GM21737 (cell line): ENCODE measurements at regions not wholly inside any gene's neighbourhood (a gene's known extent, or its start where the extent isn't known, plus 50 kb on each side); places are given as distances from the start of the nearest gene placed in this dataset.

ENCODE experiments used
- ATAC-seq: cut with Tn5 transposase; IDR thresholded peaks from one replicate; pipeline ENCODE4 v1.9.1; 2021; ENCODE audit warnings: mild to moderate bottlenecking, moderate library complexity; ENCODE audit not compliant: unreplicated experiment

DNA sequence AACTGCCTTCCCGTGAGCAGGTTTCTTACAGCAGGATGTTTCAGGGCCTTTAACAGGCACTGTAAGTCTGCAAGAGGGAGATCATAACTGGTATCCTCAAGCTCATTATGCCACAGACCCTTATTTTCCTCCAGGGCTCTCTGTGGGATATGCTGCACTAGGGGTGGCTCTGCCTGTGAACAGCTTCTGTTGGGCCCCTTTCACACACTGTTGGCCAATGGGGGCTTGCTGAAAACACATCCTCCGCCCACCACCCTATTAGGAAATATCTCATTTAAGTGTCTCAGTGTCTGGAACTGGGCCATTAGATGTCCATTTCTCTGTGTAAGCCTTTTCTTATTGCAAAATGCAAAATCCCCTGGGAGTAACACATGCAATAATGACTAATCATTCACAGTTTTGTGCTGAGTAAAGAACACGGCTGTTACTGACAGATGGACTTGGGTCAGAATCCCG is 414.3 kb upstream of the HS6ST1 start:
- ATAC-seq, result no peak

DNA sequence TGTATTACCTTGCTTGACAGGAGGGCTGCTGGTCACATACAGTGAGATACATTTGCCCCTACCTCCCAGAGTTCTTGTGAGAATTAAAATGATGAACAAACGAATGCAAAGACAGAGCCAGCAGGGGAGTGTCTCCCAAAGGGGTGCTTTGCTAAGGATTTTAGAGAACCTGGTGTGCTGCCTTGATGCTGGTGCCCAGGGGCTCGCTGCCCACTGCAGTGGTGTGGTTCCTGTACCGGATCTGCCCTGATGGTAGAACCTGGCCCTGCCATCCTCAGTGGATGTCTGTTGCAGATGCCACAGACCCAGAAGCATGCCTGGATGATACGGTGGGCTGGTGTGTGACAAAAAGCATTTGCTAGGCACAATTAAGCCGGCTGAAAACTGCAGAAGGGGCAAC is 414.8 kb upstream of the HS6ST1 start:
- ATAC-seq, result no peak

DNA sequence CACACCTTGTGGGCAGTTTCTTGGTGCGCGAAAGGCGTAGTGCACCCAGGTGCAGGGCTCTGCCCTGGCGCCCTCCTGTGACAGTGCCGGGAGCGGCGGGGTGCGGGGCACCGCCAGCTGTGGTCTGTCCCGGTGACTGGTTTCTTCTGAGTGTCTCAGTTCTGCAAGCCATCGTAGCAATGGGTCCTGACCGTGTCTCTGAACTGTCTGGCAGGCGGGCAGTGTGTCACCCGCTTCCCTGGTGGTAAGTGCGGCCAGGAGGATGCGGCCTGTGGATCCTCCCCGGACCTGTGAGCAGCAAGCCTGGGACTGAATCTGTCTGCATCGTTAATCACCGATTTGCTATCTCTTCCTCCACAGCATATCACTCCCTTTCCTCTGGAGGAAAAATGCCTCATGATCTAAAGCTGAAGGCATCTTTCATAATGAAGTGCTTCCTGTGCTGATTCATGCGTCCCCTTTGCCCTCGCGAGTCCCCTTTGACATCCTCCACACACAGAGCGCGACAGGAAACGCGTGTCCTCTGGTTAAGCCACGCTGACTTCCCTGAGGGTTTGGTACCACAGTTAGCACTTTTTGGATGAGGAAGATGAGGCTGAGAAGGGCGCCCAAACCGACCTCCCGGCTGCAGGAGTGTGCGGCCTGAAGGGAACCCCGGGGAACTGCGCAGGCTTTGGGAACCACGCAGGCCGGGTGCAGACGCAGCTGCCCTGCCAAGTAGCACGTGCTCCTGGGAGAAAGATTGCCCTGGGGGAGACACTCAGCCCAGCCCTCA is 416.0 kb upstream of the HS6ST1 start:
- peak; percentile 53 for ATAC-seq

DNA sequence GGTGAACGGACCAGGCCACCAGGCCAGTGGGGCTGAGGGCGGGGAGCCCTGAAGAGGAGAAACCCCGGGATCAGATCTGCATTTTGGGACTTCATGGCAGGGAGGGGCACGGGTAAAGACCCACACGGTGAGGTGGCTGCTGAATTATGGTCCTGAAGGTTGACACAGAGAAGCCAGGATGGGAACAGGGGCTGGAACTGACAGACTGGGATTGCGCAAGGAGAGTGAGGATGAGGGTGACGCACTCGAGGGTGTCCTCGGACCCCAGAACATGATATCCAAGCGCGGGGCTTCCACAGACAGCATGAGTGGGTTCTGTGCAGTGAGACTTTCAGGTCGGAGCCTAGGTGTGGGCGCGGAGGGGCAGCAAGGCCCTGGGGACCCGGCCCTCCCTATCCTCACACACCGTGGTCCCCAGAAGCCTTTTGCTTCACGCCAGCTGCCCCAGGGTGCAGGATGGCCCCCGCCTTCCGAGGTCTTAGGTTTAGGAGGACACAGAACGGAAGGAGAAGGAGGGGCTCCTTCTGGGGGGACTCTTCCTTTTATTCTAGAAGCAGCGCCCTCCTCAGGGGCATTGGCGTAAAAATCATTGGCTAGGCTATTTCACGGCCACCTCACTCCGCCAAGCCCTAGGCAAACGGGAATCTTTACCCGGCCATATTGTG is 416.8 kb upstream of the HS6ST1 start:
- ATAC-seq, result no peak

DNA sequence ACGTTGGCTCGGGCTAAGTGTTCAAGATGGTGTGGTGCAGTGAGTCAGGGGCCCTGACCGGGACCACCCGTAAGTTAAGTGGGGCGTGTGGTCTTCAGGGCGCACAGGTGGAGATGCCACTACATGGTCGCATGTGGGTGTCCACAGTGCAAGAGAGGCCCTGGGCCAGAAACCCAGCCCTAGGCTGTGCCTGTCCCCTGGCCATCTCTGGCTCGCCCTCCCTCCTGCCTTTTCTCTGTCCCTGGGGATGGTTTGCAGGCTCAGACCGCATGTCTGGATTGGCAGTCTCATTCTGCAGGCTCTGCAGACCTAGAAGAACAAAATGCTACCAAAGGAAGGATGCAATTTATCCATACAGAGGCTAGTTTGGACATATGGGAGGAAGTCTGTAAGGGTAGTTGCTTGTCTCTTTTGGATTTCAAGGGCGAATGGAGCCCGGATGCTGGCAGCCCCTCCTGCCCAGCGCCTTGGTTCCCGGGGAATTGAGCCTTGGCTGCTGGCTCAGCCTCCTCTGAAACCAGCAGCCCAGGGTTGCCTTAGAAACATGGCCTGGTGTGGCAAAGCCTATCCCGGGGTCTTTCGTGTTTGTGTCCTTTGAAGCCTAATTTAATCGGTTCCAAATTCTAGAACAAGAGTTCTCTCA is 417.5 kb upstream of the HS6ST1 start:
- no peak for ATAC-seq

DNA sequence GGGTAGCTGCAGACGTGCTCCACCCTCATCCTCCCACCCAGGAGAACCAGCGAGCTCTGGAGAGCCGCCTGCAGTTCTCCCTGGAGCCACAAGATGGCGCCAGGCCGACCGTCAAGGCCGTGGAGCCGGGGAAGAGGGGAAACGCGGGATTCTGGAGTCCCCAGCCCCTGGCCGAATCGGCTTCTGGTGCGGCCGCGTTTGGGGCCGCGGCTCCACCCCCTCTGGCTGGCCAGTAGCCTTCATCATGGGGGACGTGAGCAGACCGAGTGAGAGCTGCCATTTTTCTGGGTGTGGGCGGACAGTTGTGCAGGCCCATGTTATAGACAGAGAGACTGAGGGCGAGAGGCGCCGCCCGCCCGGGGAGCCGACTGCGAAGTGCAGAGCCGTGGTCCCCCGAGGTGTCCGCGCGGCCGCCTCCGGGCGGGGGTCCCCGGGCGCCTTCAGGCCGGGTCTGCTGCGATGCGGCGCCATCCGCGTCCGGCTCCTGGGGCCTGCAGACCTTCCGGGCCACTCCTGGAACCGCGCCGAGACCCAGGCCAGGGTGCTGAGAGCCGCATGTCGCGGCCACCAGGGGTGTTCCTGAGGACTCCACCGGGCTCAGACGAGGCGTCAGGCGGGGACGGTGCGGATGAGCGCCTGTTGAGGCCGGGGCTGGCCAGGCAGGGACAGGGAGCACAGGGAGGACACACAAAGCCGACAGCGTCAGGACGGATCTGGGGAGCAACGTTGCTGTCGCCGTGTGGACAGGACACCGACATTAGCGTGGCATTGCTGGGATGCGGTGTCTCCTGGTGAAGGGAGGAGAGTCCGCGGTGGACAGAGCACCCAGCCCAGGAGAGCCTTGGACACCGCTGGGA is 418.2 kb upstream of the HS6ST1 start:
- peak; percentile 40 for ATAC-seq

DNA sequence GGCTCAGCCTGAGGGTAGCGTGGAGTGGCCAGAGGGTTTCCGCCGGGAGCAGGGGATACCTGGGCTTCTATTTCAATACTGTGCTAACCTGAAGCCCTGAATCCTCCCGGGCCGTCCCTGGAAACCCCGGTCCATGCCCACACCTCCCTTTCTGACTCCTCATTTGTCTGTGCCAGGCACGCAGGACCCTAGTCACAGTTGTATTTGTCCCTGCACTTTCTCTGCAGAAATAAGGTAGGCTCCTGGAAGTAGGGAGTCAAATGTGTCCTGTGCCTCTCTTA is 418.8 kb upstream of the HS6ST1 start:
- no peak for ATAC-seq

DNA sequence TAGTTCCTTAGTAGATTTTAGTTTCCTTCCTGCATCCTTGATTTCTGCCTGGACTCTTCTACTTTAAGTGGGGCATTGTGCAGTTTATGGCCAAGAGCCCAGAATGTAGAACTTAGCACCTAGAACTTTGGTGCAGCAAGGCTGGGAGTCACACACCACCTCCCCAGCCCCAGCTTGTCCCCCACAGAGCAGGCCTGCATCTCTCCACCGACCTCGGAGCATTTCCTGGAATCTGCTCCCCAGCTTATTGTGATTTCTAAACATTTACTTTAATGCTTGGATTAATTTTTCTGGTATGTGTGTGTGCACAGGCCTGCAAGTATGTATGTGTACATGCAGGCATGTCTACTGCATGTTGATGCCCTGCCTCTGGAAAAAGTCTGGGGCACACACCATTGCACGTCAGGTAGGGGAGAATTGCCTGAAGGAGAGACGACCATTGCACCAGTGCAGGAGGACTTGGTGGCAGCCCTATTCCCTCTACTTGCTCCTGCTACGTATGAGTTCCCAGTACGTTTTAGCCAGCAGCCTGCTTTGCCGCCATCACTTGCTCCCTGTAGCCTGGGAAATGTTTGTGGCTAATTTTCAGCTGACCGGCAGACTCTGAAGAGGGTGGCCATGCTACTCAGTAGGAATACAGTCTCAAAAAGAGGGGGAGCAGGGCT is 419.9 kb upstream of the HS6ST1 start:
- no peak for ATAC-seq

DNA sequence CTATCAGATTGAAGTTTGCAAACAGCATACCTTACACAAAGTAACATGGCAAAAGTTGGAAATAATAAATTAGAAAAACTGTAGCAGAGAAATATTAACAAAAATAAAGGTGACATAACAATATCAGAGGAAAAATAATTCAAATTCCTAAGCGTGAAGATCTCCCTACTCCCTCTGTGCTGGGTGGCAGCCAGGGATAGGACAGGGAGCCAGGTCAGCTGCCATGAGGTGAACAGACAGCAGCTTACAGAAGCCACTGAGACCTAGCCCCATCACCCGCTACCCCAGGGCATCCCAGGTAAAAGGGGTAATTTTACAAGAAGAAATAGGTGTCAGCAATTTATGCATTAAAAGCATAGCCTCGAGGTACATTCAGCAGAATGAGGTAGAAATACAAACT is 423.8 kb upstream of the HS6ST1 start:
- no peak for ATAC-seq

DNA sequence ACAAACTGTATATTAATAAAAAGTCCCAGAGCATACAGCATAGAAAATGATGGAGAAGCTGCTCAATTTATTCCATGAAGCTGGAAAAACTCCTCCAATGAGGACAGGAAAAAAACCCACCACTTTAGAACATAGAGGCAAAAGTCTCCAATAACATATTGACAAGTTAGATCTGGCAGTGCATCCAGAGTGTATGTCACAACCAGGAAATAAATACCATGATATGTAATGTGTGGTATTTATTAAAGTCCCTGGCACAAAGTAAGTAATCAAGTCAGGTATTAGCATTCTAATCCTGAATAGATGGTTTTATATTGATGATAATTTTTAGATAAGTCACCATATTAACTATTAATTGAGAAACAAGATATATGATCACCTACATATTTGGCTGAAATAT is 427.3 kb upstream of the HS6ST1 start:
- no peak for ATAC-seq

DNA sequence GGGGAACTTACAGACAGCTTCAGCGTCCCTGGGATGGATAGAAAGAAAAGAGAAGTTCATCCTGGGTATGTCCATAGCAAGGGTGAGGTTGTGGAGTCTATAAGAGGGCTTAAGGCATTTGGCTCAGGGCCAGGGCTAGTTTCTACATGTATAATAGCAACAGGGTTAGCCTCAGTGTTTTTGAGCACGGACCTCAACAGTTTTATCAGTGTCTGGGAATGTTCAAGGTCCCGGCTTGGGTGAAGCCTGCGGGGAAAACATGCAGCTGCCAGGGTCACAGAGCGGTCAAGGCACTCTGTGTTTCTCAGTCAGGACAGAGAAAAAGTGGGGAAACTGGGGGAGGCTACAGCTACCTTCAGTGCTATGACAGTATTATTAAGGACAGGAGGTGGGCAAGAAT is 427.7 kb upstream of the HS6ST1 start:
- no peak for ATAC-seq

DNA sequence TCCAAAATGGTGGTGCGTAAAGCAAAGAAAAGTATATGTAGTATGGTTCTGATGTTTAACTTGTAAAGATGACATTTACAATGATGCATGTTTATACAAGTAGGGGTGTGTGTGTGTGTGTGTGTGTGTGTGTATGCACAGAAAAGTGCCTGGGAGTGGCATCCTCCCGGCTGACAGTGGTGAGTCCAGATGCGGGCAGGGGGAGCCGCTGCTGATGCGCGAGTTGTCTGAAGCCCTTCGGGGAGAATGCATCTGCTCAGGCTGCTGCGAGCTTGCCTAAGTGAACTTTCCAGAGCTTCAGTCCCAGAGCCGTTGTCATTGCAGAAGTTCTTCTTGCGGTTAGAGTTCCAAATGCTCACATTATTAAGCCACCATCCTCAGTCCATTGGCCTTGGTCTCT is 429.7 kb upstream of the HS6ST1 start:
- no peak for ATAC-seq

DNA sequence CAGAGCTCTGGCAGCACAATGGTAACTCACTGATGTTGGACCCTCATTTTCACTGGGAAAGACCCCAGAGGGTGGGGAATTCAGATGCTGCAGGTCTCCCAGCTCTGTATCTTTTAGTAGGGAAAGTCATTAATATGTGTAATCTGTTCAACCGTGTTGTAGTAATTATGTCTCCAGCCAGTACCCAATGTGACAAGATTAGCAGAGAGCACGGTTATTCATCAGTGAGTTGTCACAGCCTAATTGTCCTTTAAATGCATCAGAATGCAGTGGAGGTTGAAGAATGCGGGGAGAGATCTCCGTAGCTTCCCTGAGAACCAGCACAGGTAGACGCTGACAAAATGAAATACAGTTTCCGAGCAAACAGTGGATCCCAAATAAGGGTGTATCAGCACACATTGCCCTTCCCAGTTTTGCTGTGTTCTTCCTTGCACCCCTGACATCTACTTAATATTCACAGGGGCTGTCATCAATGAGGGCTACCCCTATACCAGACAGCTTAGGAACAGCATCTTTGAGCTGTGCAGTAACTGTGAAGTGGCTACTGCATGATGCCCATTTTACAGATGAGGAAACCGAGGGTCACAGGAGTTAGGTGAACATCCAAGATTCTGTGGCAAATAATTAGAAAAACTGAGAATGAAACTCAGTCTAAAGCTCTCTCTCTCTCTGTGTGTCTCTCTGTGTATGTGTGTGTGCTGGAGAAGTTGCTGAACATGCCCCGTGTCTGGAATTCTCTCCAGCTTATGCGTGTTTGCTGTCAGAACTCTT is 430.4 kb upstream of the HS6ST1 start:
- no peak for ATAC-seq

DNA sequence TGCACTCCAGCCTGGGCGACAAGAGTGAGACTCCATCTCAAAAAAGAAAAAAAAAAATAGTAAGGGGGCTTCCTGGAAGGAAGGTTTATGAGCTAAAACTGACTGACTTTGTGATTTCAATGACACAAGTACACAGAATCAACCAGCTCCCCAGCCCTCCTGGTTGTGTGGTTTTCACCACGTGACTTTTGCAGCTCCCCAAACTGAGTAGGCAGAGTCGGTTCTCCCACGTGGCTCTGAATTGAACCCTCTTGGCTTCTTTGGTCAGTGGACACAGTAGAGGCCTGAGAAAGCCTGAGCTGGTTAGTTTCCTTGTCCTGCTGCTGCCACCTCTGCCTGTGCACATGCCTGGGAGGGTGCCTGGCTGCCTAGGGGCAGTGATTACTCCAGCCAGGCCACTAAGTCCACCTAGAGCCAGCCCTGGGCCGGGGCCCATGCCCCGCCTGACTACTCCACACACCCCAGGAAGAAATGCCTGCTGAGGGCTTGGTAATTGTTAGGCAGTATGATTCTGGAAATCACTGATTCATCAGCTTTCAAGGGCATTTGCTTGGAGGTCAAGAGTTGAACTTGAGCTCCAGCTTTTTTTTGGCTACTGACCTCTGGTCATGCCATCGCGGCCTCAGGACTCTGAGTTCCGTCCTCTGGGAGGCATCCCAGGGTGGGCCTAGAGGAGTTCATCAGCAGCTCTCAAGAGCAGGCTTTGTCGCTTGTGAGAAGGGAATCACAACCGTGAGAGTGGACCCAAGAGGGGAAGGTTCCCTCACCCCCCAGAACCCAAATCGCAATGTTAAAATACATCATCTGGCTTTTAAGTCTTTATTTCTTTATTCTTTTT is 431.9 kb upstream of the HS6ST1 start:
- no peak for ATAC-seq

DNA sequence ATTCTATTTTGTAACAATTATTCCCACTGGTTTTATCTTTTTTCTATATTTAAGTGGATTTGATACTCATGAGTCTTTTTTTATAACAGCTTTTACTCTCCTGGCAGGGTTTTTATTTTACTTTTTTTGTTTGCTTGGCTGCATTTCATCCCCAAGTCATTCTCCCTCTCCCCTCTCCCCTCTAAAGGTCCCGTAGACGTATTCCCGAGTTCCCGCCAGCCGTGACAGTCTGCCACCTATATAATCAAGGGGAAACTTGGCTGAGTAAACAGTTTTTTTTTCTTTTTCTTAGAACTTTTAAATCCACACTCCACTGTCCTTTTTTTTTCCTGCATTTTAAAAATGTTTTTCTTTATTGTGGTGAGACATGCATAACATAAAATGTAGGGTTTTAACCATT is 433.1 kb upstream of the HS6ST1 start:
- ATAC-seq, result no peak

DNA sequence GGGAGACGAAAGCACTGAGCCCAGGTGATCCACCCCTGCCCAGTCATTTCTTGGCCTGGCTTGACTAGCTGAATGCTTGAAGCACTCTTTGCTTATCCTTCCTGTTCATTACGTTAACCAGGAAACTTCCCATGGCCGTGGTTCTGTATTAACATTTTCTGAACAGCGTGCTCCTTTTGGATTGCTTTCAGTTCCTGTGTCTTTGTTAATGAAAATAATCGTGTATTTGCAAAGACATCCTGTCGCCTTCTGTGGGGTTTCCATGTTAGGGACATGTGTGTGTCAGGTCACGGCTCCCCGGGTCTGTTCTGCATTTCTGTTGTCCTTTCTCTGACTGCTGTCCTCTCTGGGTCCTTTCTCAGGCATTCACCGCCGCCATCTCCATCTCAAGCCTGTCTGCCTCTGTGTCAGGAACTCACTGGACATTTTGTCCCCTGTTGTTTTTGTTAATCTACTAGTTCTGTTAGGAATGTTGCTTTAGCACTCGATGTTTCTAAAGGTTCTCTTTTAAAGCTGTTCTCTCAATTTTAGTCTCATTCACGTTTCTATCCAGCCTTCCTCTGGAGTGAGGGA is 434.1 kb upstream of the HS6ST1 start:
- ATAC-seq, result no peak

DNA sequence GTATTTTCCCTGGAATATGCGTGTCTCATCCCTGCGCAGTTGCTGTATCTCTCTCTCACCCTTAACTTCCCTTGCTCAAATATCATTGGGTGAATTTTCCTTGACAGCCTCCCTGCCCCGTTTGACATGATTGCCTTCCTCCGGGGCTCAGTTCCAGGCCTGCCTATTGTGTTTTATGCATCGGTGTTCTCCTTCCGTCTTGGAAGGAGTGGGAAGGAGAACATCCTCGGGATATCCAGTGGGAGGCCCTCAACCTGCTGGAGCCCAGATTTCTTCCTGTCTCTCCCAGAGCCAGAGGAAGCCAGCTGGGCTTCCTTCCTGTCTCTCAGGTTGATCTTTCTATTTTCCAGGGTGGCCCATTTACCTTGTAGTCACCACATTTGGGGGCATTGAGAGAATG is 434.7 kb upstream of the HS6ST1 start:
- ATAC-seq, result no peak

DNA sequence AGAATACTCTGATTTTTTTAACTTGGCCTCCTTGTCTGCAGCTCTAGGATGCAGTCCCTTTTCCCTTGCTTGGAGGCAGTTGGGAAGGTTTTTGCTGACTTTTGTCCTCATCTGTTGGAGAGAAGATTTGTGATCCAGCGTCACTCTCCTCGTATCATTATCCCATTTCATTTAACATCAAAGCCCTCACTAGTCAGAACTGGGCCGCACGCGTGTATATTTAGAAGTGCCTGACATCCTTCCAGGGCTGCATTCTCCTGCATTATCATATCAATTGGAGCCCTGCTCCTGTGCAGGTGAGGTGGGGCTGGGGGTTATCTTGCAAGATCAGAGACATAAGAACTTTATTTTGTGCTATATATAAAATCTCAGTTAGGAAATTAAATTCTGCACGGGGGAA is 435.1 kb upstream of the HS6ST1 start:
- no peak for ATAC-seq

DNA sequence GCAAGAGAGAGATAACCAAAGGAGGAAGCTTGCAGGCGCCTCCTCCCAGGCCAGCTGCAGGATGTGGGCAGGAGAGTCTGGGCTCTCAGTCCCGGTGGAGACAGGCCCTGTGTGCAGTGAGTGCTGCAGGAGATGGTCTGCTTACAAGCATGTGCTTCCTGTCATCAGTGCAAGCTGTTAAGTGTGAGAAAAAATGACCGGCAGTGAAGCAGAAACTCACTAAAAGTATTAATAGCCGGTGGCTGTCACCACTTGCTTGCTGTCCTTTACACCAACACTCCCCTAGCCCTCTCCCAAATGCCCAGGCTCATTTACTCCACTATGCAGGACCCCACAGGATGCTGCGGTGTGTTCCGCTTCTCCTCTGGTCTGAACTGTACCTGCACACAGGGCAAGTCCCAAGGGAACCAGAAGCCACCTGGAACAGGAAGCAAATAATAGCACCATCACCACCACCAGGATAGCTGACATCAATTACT is 435.6 kb upstream of the HS6ST1 start:
- ATAC-seq, result peak; percentile 86
